IMR-90 (cell line): ENCODE measurements at regions not wholly inside any gene's neighbourhood (a gene's known extent, or its start where the extent isn't known, plus 50 kb on each side); places are given as distances from the start of the nearest gene placed in this dataset.

Experiments
- ATAC-seq: fragments of 200-7000 bp; cut with Tn5 transposase; 2 replicates; pipeline ENCODE4 v1.9.1; 2020; ENCODE audit warnings: low read depth, mild to moderate bottlenecking, moderate library complexity
- BruUV-seq: library from RNA; stranded (reverse); fragments of 400-500 nt; replicated peaks from 2 replicates; lab custom pipeline; 2021; lab: Mats Ljungman, UMichigan
- CTCF ChIA-PET: fragments of 300-600 bp; formaldehyde crosslinking; extraction: SDS; loops from one replicate; lab custom pipeline; 2021; ENCODE audit warnings: antibody characterized with exemption; lab: Yijun Ruan, JAX
- POLR2A ChIA-PET: fragments of 300-600 bp; sonication (Branson Sonifier 250); formaldehyde crosslinking; loops from one replicate; lab custom pipeline; 2022; ENCODE audit warnings: antibody characterized with exemption; ENCODE audit not compliant: unreplicated experiment; lab: Charles Lee
- DNase-seq: peaks from one replicate; pipeline ENCODE4 v3.0.0; 2013
- H2AFZ ChIP-seq: replicated peaks from 2 replicates; pipeline ENCODE3; 2013; ENCODE audit warnings: low read length, mild to moderate bottlenecking; ENCODE audit not compliant: poor library complexity
- H2AK5ac ChIP-seq: 2 replicates; pipeline ENCODE4 v1.6.1; 2013; ENCODE audit warnings: low read depth, low read length, inconsistent platforms
- H2AK9ac ChIP-seq: replicated peaks from 2 replicates; pipeline ENCODE3; 2013; ENCODE audit warnings: mild to moderate bottlenecking, low read depth, low read length, moderate library complexity; ENCODE audit not compliant: poor library complexity
- H2BK120ac ChIP-seq: 2 replicates; pipeline ENCODE4 v1.6.1; 2013; ENCODE audit warnings: low read depth, low read length, inconsistent platforms
- H2BK15ac ChIP-seq: 3 replicates; pipeline ENCODE4 v1.6.1; 2013; ENCODE audit warnings: low read depth, low read length, inconsistent platforms
- H2BK20ac ChIP-seq: 2 replicates; pipeline ENCODE4 v1.6.1; 2013; ENCODE audit warnings: low read depth, mild to moderate bottlenecking, inconsistent platforms, low read length, moderate library complexity
- H2BK5ac ChIP-seq: 2 replicates; pipeline ENCODE4 v1.6.1; 2013; ENCODE audit warnings: mild to moderate bottlenecking, low read depth, low read length, inconsistent platforms; ENCODE audit not compliant: poor library complexity, severe bottlenecking
- H3K14ac ChIP-seq: replicated peaks from 2 replicates; pipeline ENCODE4 v1.6.1; 2013; ENCODE audit warnings: low read depth, low read length, inconsistent platforms
- H3K18ac ChIP-seq: 2 replicates; pipeline ENCODE4 v1.6.1; 2013; ENCODE audit warnings: low read depth, low read length, control low read depth
- H3K23ac ChIP-seq: 2 replicates; pipeline ENCODE4 v1.6.1; 2013; ENCODE audit warnings: low read depth, low read length, inconsistent platforms
- H3K27ac ChIP-seq: 2 replicates; pipeline ENCODE4 v1.5.1; 2013; ENCODE audit warnings: mild to moderate bottlenecking, control low read depth, low read length; ENCODE audit not compliant: insufficient read depth
- H3K27me3 ChIP-seq: 2 replicates; pipeline ENCODE4 v1.6.1; 2013; ENCODE audit warnings: low read length; ENCODE audit not compliant: control insufficient read depth, insufficient read depth
- H3K36me3 ChIP-seq: 2 replicates; pipeline ENCODE4 v1.6.1; 2013; ENCODE audit warnings: low read length, mixed read lengths; ENCODE audit not compliant: control insufficient read depth, insufficient read depth
- H3K4ac ChIP-seq: 2 replicates; pipeline ENCODE4 v1.6.1; 2013; ENCODE audit warnings: low read depth, low read length, inconsistent platforms
- H3K4me1 ChIP-seq: 2 replicates; pipeline ENCODE4 v1.6.1; 2013; ENCODE audit warnings: low read length, mixed read lengths; ENCODE audit not compliant: control insufficient read depth, insufficient read depth
- H3K4me2 ChIP-seq: 2 replicates; pipeline ENCODE4 v1.6.1; 2013; ENCODE audit warnings: low read depth, mild to moderate bottlenecking, control low read depth, low read length, moderate library complexity
- H3K4me3 ChIP-seq: 2 replicates; pipeline ENCODE4 v1.5.1; 2013; ENCODE audit warnings: low read depth, mild to moderate bottlenecking, control low read depth, low read length, moderate library complexity; ENCODE audit not compliant: insufficient read depth
- H3K56ac ChIP-seq: 2 replicates; pipeline ENCODE4 v1.6.1; 2013; ENCODE audit warnings: low read length, inconsistent platforms; ENCODE audit not compliant: insufficient read depth; ENCODE audit errors: extremely low read depth
- H3K79me1 ChIP-seq, 2 experiments: 2 replicates each; pipeline ENCODE4 v1.6.1; 2013; ENCODE audit warnings: low read length in 2 of 2, inconsistent platforms in 1 of 2, low read depth in 1 of 2
- H3K9ac ChIP-seq: 2 replicates; pipeline ENCODE4 v1.6.1; 2013; ENCODE audit warnings: low read depth, low read length, control low read depth
- H3K9me1 ChIP-seq: 2 replicates; pipeline ENCODE4 v1.6.1; 2013; ENCODE audit warnings: low read length, inconsistent platforms; ENCODE audit not compliant: insufficient read depth
- H3K9me3 ChIP-seq: 2 replicates; pipeline ENCODE4 v1.6.1; 2013; ENCODE audit warnings: low read length; ENCODE audit not compliant: control insufficient read depth, insufficient read depth
- H4K20me1 ChIP-seq: 2 replicates; pipeline ENCODE4 v1.6.1; 2013; ENCODE audit warnings: low read length, inconsistent platforms; ENCODE audit not compliant: insufficient read depth
- H4K5ac ChIP-seq: 2 replicates; pipeline ENCODE4 v1.6.1; 2013; ENCODE audit warnings: mild to moderate bottlenecking, low read depth, low read length, control low read depth
- H4K8ac ChIP-seq, 2 experiments: 2 replicates each; pipeline ENCODE4 v1.6.1; 2013; ENCODE audit warnings: low read depth in 2 of 2, low read length in 2 of 2, control low read depth in 1 of 2, inconsistent platforms in 1 of 2
- H4K91ac ChIP-seq: 2 replicates; pipeline ENCODE4 v1.6.1; 2013; ENCODE audit warnings: low read depth, low read length, inconsistent platforms; ENCODE audit not compliant: insufficient read depth
- BHLHE40 ChIP-seq: fragments of 150-350 bp; IDR thresholded peaks from 2 replicates; pipeline ENCODE4 v1.6.1; 2016; ENCODE audit warnings: mild to moderate bottlenecking, low read depth, low read length
- CEBPB ChIP-seq: IDR thresholded peaks from 2 replicates; pipeline ENCODE4 v1.6.1; 2012; ENCODE audit warnings: low read depth, low read length, improper control_type of control experiment
- CHD1 ChIP-seq: IDR thresholded peaks from 2 replicates; pipeline ENCODE4 v1.6.1; 2012; ENCODE audit warnings: low read depth, low read length, improper control_type of control experiment
- CTCF ChIP-seq: conservative IDR thresholded peaks from 2 replicates; pipeline ENCODE4 v1.5.1; 2012; ENCODE audit warnings: mild to moderate bottlenecking, low read depth, low read length, improper control_type of control experiment
- ELK1 ChIP-seq: fragments of 150-350 bp; IDR thresholded peaks from 2 replicates; pipeline ENCODE4 v1.6.1; 2016; ENCODE audit warnings: low read depth, mild to moderate bottlenecking, low read length, moderate library complexity, borderline replicate concordance
- FOS ChIP-seq: fragments of 150-350 bp; IDR thresholded peaks from 2 replicates; pipeline ENCODE4 v1.6.1; 2016; ENCODE audit warnings: low read depth, low read length
- MAFK ChIP-seq: IDR thresholded peaks from 2 replicates; pipeline ENCODE4 v1.6.1; 2012; ENCODE audit warnings: low read depth, low read length, improper control_type of control experiment
- MAZ ChIP-seq: IDR thresholded peaks from 2 replicates; pipeline ENCODE4 v1.6.1; 2012; ENCODE audit warnings: low read depth, mild to moderate bottlenecking, low read length, improper control_type of control experiment, moderate library complexity, borderline replicate concordance
- MXI1 ChIP-seq: IDR thresholded peaks from 2 replicates; pipeline ENCODE4 v1.6.1; 2012; ENCODE audit warnings: low read depth, mild to moderate bottlenecking, low read length, moderate library complexity, borderline replicate concordance
- NFE2L2 ChIP-seq: fragments of 150-350 bp; IDR thresholded peaks from 2 replicates; pipeline ENCODE4 v1.6.1; 2016; ENCODE audit warnings: low read depth, mild to moderate bottlenecking, low read length
- POLR2A ChIP-seq: IDR thresholded peaks from 2 replicates; pipeline ENCODE4 v1.6.1; 2012; ENCODE audit warnings: mild to moderate bottlenecking, low read depth, low read length
- RAD21 ChIP-seq: IDR thresholded peaks from 2 replicates; pipeline ENCODE4 v1.6.1; 2012; ENCODE audit warnings: low read length, improper control_type of control experiment
- RCOR1 ChIP-seq: IDR thresholded peaks from 2 replicates; pipeline ENCODE4 v1.6.1; 2012; ENCODE audit warnings: mild to moderate bottlenecking, low read length, improper control_type of control experiment; ENCODE audit not compliant: insufficient replicate concordance
- RFX5 ChIP-seq: IDR thresholded peaks from 2 replicates; pipeline ENCODE4 v1.8.0; 2012; ENCODE audit warnings: low read depth, mild to moderate bottlenecking, low read length, moderate library complexity
- SMC3 ChIP-seq: fragments of 150-350 bp; IDR thresholded peaks from 2 replicates; pipeline ENCODE4 v1.6.1; 2016; ENCODE audit warnings: low read depth, mild to moderate bottlenecking, antibody characterized with exemption, low read length, moderate library complexity
- USF2 ChIP-seq: fragments of 150-350 bp; IDR thresholded peaks from 2 replicates; pipeline ENCODE4 v1.6.1; 2017; ENCODE audit warnings: mild to moderate bottlenecking, antibody characterized with exemption, low read length, low read depth
- WGBS, 2 experiments: methylation state at CpG; one replicate each; pipeline versions ENCODE4 v1.1.5 to v1.1.7; 2013; ENCODE audit warnings: missing lambda C conversion rate in 2 of 2; ENCODE audit not compliant: insufficient read length in 1 of 2; ENCODE audit errors: extremely low coverage in 2 of 2; 5-methylcytosine and 5-hydroxymethylcytosine counted together
- dilution Hi-C: fragments of 300-500 bp; cut with HindIII; formaldehyde crosslinking; loops from one replicate; pipeline ENCODE4 v1.14.3; 2018; ENCODE audit warnings: low sequenced_read_pairs; ENCODE audit not compliant: unreplicated experiment
- in situ Hi-C: fragments of 300-500 bp; cut with MboI; formaldehyde crosslinking; loops from 3 replicates; pipeline ENCODE4 v1.14.3; 2019; ENCODE audit warnings: low sequenced_read_pairs, inconsistent platforms, mixed read lengths
- intact Hi-C: fragments of 100-400 bp; cut with micrococcal nuclease; formaldehyde crosslinking; loops from 2 replicates; pipeline ENCODE4 v1.10.0; 2022

GRCh38 chr1:96967311-96967710 is 245.7 kb downstream of the PTBP2 start:
- Histone ChIP-seq H2AK9ac (no peak overlapping the region), H3K27ac (no peak overlapping the region), H3K79me1 (no peaks in the 10 kb centered on the region), H4K8ac (no peak overlapping the region; a peak in 1 of 4 replicates), H4K20me1 (no peaks in the 10 kb centered on the region), H4K5ac (no peak overlapping the region), H2BK5ac (no peak overlapping the region), H3K9me3 (no peaks in the 10 kb centered on the region), H3K36me3 (no peaks in the 10 kb centered on the region), H2BK15ac (no peak overlapping the region), H4K91ac (no peak overlapping the region), H3K9me1 (no peaks in the 10 kb centered on the region), H3K4me2 (no peak overlapping the region), H3K56ac (no peak overlapping the region), H3K4me3 (no peak overlapping the region), H3K9ac (no peak overlapping the region), H3K4ac (no peak overlapping the region), H2AFZ (no peak overlapping the region), H3K4me1 (peaks cover 4% of the 10 kb centered on the region), H3K14ac (no peak overlapping the region), H3K27me3 (no peaks in the 10 kb centered on the region), H2BK120ac (no peak overlapping the region), H2BK20ac (no peak overlapping the region), H3K18ac (no peak overlapping the region), H2AK5ac (no peak overlapping the region), H3K23ac (no peak overlapping the region)
- CTCF ChIA-PET = no interaction called here
- ATAC-seq = no peak
- POLR2A ChIA-PET = no interaction called here
- BruUV-seq = no TSS peak
- intact Hi-C loops = loop anchor here (5.0 to 10.0 kb wide), 8 partner anchors 85 to 1500 kb away; partner anchors contain the start of gene PTBP2
- DNase-seq = no peak
- in situ Hi-C loops = loop anchor here (10.0 to 25.0 kb wide), 3 partner anchors 820 to 1497 kb away; no protein-coding TSS in a partner anchor
- TF ChIP-seq MXI1 (no peak), CTCF (no peak), RCOR1 (no peak), POLR2A (no peak), CHD1 (no peak), MAFK (no peak), RAD21 (no peak), ELK1 (no peak), SMC3 (no peak), RFX5 (no peak), NFE2L2 (no peak), CEBPB (no peak), USF2 (no peak), FOS (no peak), BHLHE40 (no peak), MAZ (no peak)
- 100% methylated on average over 1 of the region's 8 CpGs; no CpG with 5 or more reads in 1 of the 2 experiments for WGBS, 2 experiments
- dilution Hi-C loops = no loop called here
